Fibroblast of skin of left biceps (primary cell): ENCODE measurements at regions not wholly inside any gene's neighbourhood (a gene's known extent, or its start where the extent isn't known, plus 50 kb on each side); places are given as distances from the start of the nearest gene placed in this dataset.

Experiments used
- DNase-seq, 2 experiments: peaks; one replicate each; pipeline ENCODE4 v3.0.0-alpha.2; 2013; ENCODE audit warnings: low read depth in 2 of 2

GRCh38 chr11:120013325-120014250, 124.3 kb downstream of the TRIM29 start:
- no peak for DNase-seq

- no peak for DNase-seq
Measured at GRCh38 chr11:120012245-120012644, 125.7 kb downstream of the TRIM29 start.

DNA sequence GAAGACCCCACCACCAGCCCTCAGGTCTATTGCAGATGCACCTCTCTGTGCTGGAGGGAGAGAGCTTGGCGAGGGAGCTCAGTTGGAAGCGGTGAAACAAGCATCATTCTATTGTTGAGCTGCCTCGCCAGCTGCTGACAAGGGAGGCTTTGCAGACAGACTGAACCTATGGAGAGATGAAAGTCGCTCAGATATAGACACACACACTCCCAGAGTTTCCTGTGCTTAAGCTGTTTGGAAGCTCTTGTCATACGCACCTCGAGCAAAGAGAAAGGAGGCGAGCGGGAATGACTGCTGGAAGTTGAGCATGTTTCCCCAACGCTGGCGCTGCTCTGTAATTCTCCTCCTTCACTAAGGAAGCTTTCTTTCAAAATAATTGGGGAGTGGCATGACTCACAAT, 126.1 kb downstream of the TRIM29 start:
- DNase-seq = no peak

DNA sequence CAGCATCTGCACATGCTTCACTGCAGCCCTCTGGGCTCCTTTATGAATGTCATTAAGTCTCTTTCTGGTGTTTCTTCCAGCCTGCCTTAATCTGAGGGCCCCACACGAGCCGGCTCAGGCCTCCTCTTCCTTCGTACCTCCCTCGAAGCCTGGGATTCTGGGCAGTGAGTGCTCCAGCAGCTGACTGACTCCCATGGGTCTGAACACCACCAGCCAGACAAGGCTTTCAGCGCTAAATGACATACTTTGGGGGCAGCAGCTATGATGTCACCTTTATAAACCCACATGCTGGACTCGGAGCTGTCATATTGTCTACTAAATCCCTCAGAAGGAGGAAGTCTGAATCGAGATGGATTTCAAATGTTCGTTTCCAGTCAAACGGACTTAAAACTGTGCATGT, 127.1 kb downstream of the TRIM29 start:
- DNase-seq = no peak

- no peak for DNase-seq
Measured at GRCh38 chr11:120009938-120010337, 128.0 kb downstream of the TRIM29 start.

- DNase-seq = no peak
Measured at GRCh38 chr11:120007144-120007543, 130.8 kb downstream of the TRIM29 start.

- no peak for DNase-seq
Measured at GRCh38 chr11:120004723-120005122, 133.2 kb downstream of the TRIM29 start.

GRCh38 chr11:120001178-120002090, 136.5 kb downstream of the TRIM29 start:
- no peak for DNase-seq

- no peak for DNase-seq
Measured at GRCh38 chr11:119999220-119999619, 138.7 kb downstream of the TRIM29 start.

- DNase-seq = no peak
Measured at GRCh38 chr11:119996556-119996955, 141.4 kb downstream of the TRIM29 start.

DNA sequence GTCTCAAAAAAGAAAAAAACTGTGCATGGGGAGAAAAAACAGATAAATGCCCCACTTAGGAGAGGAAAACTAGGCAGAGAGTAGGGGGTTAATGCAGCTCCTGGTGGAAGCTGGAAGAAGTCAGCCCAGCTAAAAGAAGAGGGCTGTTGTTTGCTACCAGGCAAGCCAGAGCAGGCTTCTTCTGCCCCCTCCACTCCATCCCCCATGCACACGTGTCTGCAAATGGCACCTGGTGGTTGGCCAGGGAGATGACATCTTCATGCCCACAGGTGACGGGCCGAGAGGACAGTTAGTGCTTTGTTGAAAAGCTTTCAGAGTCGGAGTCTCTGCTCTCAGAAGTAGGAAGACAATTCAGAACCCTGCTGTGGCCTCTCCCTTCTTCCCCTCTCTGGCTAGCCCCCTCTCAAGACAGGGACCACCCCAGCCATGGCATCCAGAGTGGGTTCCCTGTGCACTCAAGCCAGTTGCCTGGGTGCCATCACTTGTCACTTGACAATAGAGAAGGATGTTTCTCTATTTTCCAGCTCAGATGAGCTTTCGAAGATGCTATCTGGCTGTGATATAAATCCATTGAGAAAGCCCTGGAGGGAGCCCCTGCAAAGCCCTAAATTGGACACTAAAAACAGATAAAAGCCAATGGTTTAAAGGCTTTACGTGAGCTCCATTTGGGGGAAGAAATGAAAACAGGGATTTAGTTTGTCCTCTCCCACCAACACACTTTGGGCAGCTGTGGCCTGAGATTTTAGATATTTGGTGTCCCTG, 142.0 kb downstream of the TRIM29 start:
- no peak for DNase-seq

GRCh38 chr11:119993722-119994121, 144.2 kb downstream of the TRIM29 start:
- DNase-seq = no peak

DNA sequence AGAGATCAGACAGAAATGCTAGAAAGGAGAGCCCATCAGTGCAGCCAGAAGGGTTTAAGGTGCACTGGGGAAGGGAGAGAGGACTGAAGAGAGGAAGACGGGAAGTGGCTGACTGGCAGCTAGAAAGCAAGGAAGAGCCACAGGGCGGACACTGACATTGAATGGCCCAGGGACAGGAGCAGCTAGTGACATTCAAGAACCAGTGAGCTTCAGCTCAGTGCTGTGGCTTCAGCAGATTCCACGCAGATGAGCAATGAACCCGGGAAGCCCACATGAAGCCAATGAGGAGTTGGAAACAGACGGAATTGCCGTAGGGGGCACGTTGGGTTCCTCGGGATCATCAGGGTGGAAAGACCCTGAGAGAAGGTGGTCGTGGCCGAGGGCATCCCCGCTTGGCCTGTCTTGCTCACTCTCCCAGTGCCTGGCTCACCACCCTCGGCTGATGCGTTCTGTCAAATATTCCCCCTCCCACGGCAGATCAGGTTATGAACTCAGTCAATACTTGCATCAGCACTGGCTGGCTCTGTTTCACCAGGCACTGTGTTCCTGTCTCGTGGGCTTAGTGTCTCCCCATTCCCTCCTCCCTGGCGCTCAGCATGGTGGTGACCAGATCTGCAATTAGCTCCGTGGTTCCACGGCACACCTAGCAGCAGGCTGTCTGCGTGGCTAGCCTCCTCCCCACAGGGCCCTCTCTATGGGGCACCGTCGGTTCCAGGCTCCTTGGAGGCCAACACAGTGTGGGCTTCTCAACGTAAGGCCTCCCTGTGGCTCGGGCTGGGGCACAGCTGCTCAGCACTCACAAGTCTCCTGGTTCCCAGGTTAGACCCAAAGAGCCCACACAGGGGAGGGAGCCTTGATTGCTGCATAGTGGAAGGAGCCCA, 145.5 kb downstream of the TRIM29 start:
- no peak for DNase-seq

GRCh38 chr11:119991669-119992068, 146.2 kb downstream of the TRIM29 start:
- no peak for DNase-seq

DNA sequence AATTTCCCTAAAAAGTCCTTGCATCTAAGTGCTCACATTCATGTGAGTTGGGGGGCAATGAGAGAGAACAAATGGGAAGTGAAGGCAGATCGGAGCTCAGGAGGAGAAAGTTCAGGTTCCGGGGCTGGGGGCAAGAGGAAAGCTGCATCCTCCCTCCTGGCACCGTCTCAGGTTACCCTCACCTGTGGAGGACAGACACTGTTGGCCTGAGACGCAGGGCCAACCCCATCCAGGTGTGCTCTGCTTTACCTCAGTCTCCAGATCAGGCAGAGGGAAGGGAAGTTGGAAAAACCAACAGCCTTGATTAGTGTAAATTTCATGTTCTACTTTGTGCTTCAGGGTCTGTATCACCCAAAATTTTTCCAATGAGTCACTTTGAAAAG, 146.9 kb downstream of the TRIM29 start:
- DNase-seq = no peak

DNA sequence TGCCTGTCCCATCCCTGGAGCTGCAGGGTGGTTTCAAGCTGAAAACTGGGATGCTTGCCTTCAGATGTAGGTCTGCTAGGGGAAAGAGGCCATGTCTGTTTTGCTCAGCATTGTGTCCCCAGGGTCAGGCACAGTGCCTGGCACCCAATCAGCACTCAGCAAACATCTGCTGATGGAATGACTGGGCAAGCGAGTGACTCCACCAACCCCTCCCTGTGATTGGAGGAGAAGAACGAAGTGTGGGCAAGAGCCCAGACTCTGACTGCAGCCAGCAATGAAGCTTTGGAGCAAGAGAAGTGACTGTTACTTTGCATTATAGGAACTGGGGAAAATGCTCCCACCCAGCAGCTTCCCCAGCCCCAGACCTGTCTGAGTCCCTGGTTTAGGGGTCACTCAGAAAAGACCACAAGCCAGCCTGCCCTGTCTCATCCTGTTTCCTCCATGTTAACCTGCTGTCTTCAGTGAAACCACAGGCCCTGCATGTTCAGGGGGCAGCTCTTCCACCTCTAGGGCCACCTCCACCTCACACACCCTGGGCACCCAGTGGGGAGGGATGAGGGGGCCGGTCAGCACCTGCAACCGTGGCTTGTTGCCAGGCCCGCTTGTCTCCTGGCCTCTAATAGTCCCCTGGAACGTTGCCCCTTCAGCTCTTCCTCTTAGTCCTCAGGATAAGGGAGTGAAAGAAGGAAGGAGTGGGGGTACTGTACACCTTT, 147.4 kb downstream of the TRIM29 start:
- DNase-seq = no peak

- DNase-seq = no peak
Measured at GRCh38 chr11:119989159-119989821, 148.6 kb downstream of the TRIM29 start.

DNA sequence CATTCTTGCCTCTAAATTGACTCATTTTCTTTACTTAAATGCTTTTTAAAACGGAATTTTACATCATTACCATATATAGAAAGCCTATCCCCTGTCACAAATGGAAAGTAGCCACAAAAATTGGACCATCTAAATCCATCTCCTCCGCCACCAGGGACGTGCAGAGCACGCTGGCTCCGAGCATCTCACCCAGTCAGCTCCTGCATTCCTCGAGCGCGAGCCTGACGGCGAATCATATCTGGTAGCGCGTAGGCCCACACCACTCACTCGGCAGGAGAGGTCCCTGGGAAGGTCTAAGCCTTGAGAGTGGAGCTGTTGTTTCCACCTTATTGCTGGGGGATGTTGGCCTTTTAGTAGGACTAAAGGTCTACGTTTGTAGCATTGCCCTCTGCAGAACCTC, 152.4 kb downstream of the TRIM29 start:
- DNase-seq = no peak

DNA sequence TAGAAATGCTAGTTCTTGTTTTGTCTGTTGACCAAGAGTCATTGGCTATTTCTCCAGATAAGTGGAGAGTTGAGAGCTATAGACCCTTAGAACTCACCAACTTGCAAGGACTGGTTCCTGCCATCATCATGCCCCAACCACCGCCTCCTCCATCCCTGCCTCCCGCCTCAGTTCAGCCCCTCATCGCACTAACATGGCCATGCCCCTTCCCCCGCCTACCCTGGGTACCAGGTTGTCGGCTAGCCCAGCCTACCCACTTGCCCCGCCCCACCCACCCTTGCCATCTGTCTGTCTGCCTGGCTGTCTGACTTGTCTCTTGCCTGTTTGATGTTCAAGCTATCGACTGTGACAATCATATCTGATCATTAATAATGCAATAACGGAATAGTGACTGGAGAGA, 154.1 kb downstream of the TRIM29 start:
- no peak for DNase-seq

GRCh38 chr11:119983240-119983732, 154.6 kb downstream of the TRIM29 start:
- no peak for DNase-seq
